ENCODE measurements at regions not wholly inside any gene's neighbourhood (a gene's known extent, or its start where the extent isn't known, plus 50 kb on each side); places are given as distances from the start of the nearest gene placed in this dataset.

- TF ChIP-seq ZNF425 (CRISPR knock-in tag; conservative IDR thresholded peaks at IDR 0.05) (no peak), NR2C2 (CRISPR knock-in tag; IDR thresholded peaks at IDR 0.05) (no peak), SMAD4 (CRISPR knock-in tag; IDR thresholded peaks at IDR 0.05) (no peak), TEAD4 (CRISPR knock-in tag; IDR thresholded peaks at IDR 0.05) (no peak), ATF2 (CRISPR knock-in tag; IDR thresholded peaks at IDR 0.05; ENCODE audit: borderline replicate concordance, low read depth) (no peak), CTCF (IDR thresholded peaks at IDR 0.05) (no peak), NFE2L1 (CRISPR knock-in tag; IDR thresholded peaks at IDR 0.05) (no peak), GABPB1 (CRISPR knock-in tag; IDR thresholded peaks at IDR 0.05) (no peak), ZNF423 (CRISPR knock-in tag; IDR thresholded peaks at IDR 0.05) (no peak)
- TF ChIP-seq, protein P1, sequence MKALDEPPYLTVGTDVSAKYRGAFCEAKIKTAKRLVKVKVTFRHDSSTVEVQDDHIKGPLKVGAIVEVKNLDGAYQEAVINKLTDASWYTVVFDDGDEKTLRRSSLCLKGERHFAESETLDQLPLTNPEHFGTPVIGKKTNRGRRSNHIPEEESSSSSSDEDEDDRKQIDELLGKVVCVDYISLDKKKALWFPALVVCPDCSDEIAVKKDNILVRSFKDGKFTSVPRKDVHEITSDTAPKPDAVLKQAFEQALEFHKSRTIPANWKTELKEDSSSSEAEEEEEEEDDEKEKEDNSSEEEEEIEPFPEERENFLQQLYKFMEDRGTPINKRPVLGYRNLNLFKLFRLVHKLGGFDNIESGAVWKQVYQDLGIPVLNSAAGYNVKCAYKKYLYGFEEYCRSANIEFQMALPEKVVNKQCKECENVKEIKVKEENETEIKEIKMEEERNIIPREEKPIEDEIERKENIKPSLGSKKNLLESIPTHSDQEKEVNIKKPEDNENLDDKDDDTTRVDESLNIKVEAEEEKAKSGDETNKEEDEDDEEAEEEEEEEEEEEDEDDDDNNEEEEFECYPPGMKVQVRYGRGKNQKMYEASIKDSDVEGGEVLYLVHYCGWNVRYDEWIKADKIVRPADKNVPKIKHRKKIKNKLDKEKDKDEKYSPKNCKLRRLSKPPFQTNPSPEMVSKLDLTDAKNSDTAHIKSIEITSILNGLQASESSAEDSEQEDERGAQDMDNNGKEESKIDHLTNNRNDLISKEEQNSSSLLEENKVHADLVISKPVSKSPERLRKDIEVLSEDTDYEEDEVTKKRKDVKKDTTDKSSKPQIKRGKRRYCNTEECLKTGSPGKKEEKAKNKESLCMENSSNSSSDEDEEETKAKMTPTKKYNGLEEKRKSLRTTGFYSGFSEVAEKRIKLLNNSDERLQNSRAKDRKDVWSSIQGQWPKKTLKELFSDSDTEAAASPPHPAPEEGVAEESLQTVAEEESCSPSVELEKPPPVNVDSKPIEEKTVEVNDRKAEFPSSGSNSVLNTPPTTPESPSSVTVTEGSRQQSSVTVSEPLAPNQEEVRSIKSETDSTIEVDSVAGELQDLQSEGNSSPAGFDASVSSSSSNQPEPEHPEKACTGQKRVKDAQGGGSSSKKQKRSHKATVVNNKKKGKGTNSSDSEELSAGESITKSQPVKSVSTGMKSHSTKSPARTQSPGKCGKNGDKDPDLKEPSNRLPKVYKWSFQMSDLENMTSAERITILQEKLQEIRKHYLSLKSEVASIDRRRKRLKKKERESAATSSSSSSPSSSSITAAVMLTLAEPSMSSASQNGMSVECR (CRISPR knock-in tag; IDR thresholded peaks at IDR 0.05; ENCODE audit: borderline replicate concordance): no peak
These were observed 300.9 kb downstream of the DHX35 start (continued) for GRCh38 chr20:39263076-39263475.

DNA sequence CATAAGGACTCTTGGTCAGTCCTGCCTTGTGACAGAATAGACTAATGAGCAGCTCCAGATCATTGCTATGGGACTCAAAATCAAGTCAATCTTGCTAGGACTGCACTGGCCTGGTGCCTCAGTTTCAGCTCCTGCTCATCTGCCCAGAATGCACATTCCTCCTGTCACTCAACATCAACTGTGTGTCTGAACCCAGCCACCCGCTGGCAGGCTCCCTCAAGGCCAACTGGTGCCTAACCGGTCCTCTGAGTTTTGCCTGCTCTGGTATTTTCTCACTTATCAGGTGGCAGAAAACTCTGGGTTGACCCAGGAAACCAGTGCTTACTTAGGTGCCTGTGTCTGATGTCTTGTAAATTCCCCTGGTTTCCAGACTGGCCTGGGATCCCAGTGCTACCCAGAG is 297.7 kb downstream of the DHX35 start:
- CTCF ChIA-PET: interaction anchor here (1.5 kb wide), 1 partner anchor 9 kb away, joined by 4 read pairs; no protein-coding TSS in a partner anchor
- no peaks in the 10 kb centered on the region for H3K4me1 Mint-ChIP-seq
- no peak for DNase-seq (ENCODE audit: low spot score)
- TF ChIP-seq, protein P2, sequence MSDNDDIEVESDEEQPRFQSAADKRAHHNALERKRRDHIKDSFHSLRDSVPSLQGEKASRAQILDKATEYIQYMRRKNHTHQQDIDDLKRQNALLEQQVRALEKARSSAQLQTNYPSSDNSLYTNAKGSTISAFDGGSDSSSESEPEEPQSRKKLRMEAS (CRISPR knock-in tag; IDR thresholded peaks at IDR 0.05): no peak
- no peak for TF ChIP-seq NFYB (CRISPR knock-in tag; conservative IDR thresholded peaks at IDR 0.05; ENCODE audit: low read depth)
- no peak for TF ChIP-seq PRRX2 (CRISPR knock-in tag; IDR thresholded peaks at IDR 0.05)
- TF ChIP-seq ZNF396 (CRISPR knock-in tag; IDR thresholded peaks at IDR 0.05; ENCODE audit: borderline replicate concordance): no peak
- no peak for TF ChIP-seq ESRRA (CRISPR knock-in tag; IDR thresholded peaks at IDR 0.05; ENCODE audit: borderline replicate concordance)
- no peak for TF ChIP-seq ZNF263 (CRISPR knock-in tag; IDR thresholded peaks at IDR 0.05; ENCODE audit: low read depth)
- no peak for TF ChIP-seq ELF4 (CRISPR knock-in tag; IDR thresholded peaks at IDR 0.05; ENCODE audit: low read depth)
- TF ChIP-seq, protein P3, sequence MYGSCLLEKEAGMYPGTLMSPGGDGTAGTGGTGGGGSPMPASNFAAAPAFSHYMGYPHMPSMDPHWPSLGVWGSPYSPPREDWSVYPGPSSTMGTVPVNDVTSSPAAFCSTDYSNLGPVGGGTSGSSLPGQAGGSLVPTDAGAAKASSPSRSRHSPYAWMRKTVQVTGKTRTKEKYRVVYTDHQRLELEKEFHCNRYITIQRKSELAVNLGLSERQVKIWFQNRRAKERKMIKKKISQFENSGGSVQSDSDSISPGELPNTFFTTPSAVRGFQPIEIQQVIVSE (CRISPR knock-in tag; IDR thresholded peaks at IDR 0.05; ENCODE audit: borderline replicate concordance): no peak
- TF ChIP-seq E2F1 (CRISPR knock-in tag; IDR thresholded peaks at IDR 0.05): no peak
- TF ChIP-seq, protein P4, sequence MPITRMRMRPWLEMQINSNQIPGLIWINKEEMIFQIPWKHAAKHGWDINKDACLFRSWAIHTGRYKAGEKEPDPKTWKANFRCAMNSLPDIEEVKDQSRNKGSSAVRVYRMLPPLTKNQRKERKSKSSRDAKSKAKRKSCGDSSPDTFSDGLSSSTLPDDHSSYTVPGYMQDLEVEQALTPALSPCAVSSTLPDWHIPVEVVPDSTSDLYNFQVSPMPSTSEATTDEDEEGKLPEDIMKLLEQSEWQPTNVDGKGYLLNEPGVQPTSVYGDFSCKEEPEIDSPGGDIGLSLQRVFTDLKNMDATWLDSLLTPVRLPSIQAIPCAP (CRISPR knock-in tag; IDR thresholded peaks at IDR 0.05): no peak
- TF ChIP-seq ZNF425 (CRISPR knock-in tag; conservative IDR thresholded peaks at IDR 0.05): no peak
- no peak for TF ChIP-seq ATF1 (CRISPR knock-in tag; IDR thresholded peaks at IDR 0.05)
- TF ChIP-seq FOXK1 (CRISPR knock-in tag; IDR thresholded peaks at IDR 0.05): no peak

More for the DNA sequence above, 297.7 kb downstream of the DHX35 start:
- no peaks in the 10 kb centered on the region for H3K9me3 Mint-ChIP-seq
- POLR2A ChIA-PET: interaction anchor here (0.5 kb wide), 1 partner anchor 632 kb away, joined by 3 read pairs; no protein-coding TSS in a partner anchor
- H3K4me3 Mint-ChIP-seq: no peak overlapping the region
- H3K27me3 Mint-ChIP-seq (ENCODE audit: low read depth): no peaks in the 10 kb centered on the region; the same call in 1 of the 2 replicates
- no peak overlapping the region for H3K27ac Mint-ChIP-seq
- H3K36me3 Mint-ChIP-seq: no peaks in the 10 kb centered on the region
- ATAC-seq: no peak

Measured in WTC11 (cell line).